PC-3 (cell line): ENCODE measurements at regions not wholly inside any gene's neighbourhood (a gene's known extent, or its start where the extent isn't known, plus 50 kb on each side); places are given as distances from the start of the nearest gene placed in this dataset.

ENCODE experiments used
- ATAC-seq: fragments of 200-7000 bp; cut with Tn5 transposase; 2 replicates; pipeline ENCODE4 v1.9.1; 2020; ENCODE audit warnings: mild to moderate bottlenecking, moderate library complexity
- BruUV-seq: library from RNA; stranded (reverse); fragments of 400-500 nt; replicated peaks from 2 replicates; lab custom pipeline; 2021; lab: Mats Ljungman, UMichigan
- CTCF ChIA-PET: fragments of 300-600 bp; sonication (Branson Sonifier 250); formaldehyde crosslinking; loops from one replicate; lab custom pipeline; 2022; ENCODE audit warnings: antibody characterized with exemption; lab: Charles Lee
- POLR2A ChIA-PET: fragments of 300-600 bp; sonication (Branson Sonifier 250); formaldehyde crosslinking; loops from one replicate; lab custom pipeline; 2022; ENCODE audit warnings: antibody characterized with exemption; ENCODE audit not compliant: unreplicated experiment; lab: Charles Lee
- DNase-seq: peaks from one replicate; pipeline ENCODE4 v3.0.0-alpha.2; 2015
- H2AFZ ChIP-seq: fragments of 300-600 bp; sonication (generic); 2 replicates; pipeline ENCODE4 v1.6.0; 2016; ENCODE audit warnings: antibody characterized with exemption, low read length
- H3F3A ChIP-seq: fragments of 300-600 bp; sonication (generic); one replicate; pipeline ENCODE4 v1.6.0; 2017; ENCODE audit warnings: antibody characterized with exemption, low read length, control low read depth, mild to moderate bottlenecking; ENCODE audit not compliant: unreplicated experiment
- H3K27ac ChIP-seq: fragments of 300-600 bp; sonication (generic); 2 replicates; pipeline ENCODE4 v1.5.1; 2016; ENCODE audit warnings: mild to moderate bottlenecking, low read length
- H3K27me3 ChIP-seq: fragments of 300-600 bp; sonication (generic); 2 replicates; pipeline ENCODE4 v1.6.1; 2016; ENCODE audit warnings: low read length, mixed read lengths
- H3K36me3 ChIP-seq: fragments of 300-600 bp; sonication (generic); 2 replicates; pipeline ENCODE4 v1.6.1; 2016; ENCODE audit warnings: low read depth, mixed run types, low read length, mixed read lengths
- H3K4me1 ChIP-seq: fragments of 300-600 bp; sonication (generic); 2 replicates; pipeline ENCODE4 v1.5.1; 2016; ENCODE audit warnings: low read length; ENCODE audit not compliant: insufficient read depth
- H3K4me2 ChIP-seq: fragments of 300-600 bp; sonication (generic); 2 replicates; pipeline ENCODE4 v1.6.0; 2016; ENCODE audit warnings: low read length
- H3K4me3 ChIP-seq: fragments of 300-600 bp; sonication (generic); 2 replicates; pipeline ENCODE4 v1.5.1; 2016; ENCODE audit warnings: mild to moderate bottlenecking, low read length, mixed read lengths
- H3K79me2 ChIP-seq: fragments of 300-600 bp; sonication (generic); 2 replicates; pipeline ENCODE4 v1.6.1; 2017; ENCODE audit warnings: low read length, mixed read lengths
- H3K9ac ChIP-seq: fragments of 300-600 bp; sonication (generic); 2 replicates; pipeline ENCODE4 v1.6.0; 2016; ENCODE audit warnings: mild to moderate bottlenecking, low read length
- H3K9me2 ChIP-seq: fragments of 300-600 bp; sonication (generic); replicated peaks from 2 replicates; pipeline ENCODE4 v1.6.1; 2016; ENCODE audit warnings: mixed run types, low read length, mixed read lengths
- H3K9me3 ChIP-seq: fragments of 300-600 bp; sonication (generic); 2 replicates; pipeline ENCODE4 v1.6.1; 2016; ENCODE audit warnings: low read length, mixed read lengths
- H4K20me1 ChIP-seq: fragments of 300-600 bp; sonication (generic); 2 replicates; pipeline ENCODE4 v1.6.1; 2016; ENCODE audit warnings: low read length, mixed read lengths
- EZH2 ChIP-seq: fragments of 300-600 bp; sonication (generic); IDR thresholded peaks from one replicate; pipeline ENCODE4 v1.6.1; 2017; ENCODE audit warnings: antibody characterized with exemption, mild to moderate bottlenecking, low read length; ENCODE audit not compliant: unreplicated experiment
- EZH2phosphoT487 ChIP-seq: fragments of 300-600 bp; sonication (generic); IDR thresholded peaks from 2 replicates; pipeline ENCODE4 v1.6.1; 2018; ENCODE audit warnings: mild to moderate bottlenecking, antibody characterized with exemption, low read length, borderline replicate concordance
- intact Hi-C: fragments of 100-400 bp; cut with micrococcal nuclease; formaldehyde crosslinking; loops from 2 replicates; pipeline ENCODE4 v1.9.0; 2023
- TF ChIP-seq, protein P1 (sequence below): fragments of 300-600 bp; sonication (generic); conservative IDR thresholded peaks from 2 replicates; pipeline ENCODE4 v1.5.1; 2017; ENCODE audit warnings: antibody characterized with exemption, low read depth, mild to moderate bottlenecking, low read length

DNA sequence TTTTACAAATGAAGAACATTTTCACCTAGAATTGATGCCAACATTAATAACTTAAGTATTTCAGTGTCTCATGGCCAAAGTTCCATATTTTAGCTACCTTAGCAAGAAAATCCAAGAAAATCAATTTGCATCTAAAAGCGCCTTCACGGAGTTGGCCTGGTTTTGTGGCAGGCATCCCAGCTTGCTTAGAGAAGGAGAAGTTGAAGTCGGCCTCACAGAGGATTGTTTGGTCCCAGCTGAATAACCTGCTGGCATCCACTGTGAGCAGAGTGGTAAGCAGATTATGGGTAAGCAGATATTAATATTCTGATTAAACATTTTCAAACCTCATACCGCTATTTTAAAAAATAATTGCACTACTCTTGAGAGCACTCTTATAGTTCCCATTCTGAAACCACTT lies 62.3 kb upstream of the STARD13 start:
- Histone ChIP-seq H3K9me2 (no peaks in the 10 kb centered on the region), H3K4me3 (peak overlapping the region; percentile 96; the same call in 1 of the 2 replicates), H3K79me2 (peaks cover 71% of the 10 kb centered on the region), H3K4me2 (peak overlapping the region; percentile 83), H3F3A (no peaks in the 10 kb centered on the region), H3K9me3 (no peaks in the 10 kb centered on the region), H3K27ac (peak overlapping the region; percentile 26), H2AFZ (no peak overlapping the region), H3K9ac (no peak overlapping the region), H3K4me1 (peaks cover 31% of the 10 kb centered on the region), H3K36me3 (no peaks in the 10 kb centered on the region), H4K20me1 (no peaks in the 10 kb centered on the region), H3K27me3 (no peaks in the 10 kb centered on the region)
- DNase-seq (no peak), ATAC-seq (no peak)
- TF ChIP-seq EZH2phosphoT487 (no peak), EZH2 (no peak)
- TF ChIP-seq, protein P1, sequence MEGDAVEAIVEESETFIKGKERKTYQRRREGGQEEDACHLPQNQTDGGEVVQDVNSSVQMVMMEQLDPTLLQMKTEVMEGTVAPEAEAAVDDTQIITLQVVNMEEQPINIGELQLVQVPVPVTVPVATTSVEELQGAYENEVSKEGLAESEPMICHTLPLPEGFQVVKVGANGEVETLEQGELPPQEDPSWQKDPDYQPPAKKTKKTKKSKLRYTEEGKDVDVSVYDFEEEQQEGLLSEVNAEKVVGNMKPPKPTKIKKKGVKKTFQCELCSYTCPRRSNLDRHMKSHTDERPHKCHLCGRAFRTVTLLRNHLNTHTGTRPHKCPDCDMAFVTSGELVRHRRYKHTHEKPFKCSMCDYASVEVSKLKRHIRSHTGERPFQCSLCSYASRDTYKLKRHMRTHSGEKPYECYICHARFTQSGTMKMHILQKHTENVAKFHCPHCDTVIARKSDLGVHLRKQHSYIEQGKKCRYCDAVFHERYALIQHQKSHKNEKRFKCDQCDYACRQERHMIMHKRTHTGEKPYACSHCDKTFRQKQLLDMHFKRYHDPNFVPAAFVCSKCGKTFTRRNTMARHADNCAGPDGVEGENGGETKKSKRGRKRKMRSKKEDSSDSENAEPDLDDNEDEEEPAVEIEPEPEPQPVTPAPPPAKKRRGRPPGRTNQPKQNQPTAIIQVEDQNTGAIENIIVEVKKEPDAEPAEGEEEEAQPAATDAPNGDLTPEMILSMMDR: no peak
- ChIA-PET POLR2A (no interaction called here), CTCF (interaction anchor here (0.5 to 1.7 kb wide), 2 partner anchors 62 to 762 kb away, joined by 3 to 7 read pairs; partner anchors contain the start of gene STARD13)
- BruUV-seq: no TSS peak
- intact Hi-C loops: loop anchor here (2.0 kb wide), 2 partner anchors 63 to 117 kb away; partner anchors contain the start of gene STARD13

DNA sequence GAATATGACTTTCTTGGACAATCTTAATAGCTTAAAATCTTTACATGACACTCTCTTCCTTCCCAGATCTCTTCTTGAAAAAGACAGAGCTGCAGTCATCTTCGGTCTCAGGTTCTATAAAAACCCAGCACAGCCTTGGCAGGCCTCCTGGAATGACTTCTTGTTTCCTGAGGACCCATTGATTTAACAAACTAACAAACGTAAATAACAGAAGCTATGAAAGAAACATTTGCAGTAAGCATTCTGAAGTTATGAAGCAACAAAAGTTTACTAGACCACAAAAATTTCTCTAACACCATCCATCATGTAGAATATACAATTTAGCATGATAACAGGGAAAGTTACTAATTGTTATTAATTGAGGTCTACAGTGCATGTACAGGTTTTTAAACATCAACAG lies 62.8 kb upstream of the STARD13 start:
- H3K4me3 ChIP-seq: peak overlapping the region; percentile 96; the same call in 1 of the 2 replicates
- H3K27ac ChIP-seq: peak overlapping the region; percentile 26
- intact Hi-C loops: loop anchor here (2.0 kb wide), 2 partner anchors 64 to 118 kb away; partner anchors contain the start of gene STARD13
- no peak for TF ChIP-seq EZH2
- TF ChIP-seq, protein P1: no peak
- TF ChIP-seq EZH2phosphoT487: no peak
- no peak overlapping the region for H3K9ac ChIP-seq
- no peaks in the 10 kb centered on the region for H3F3A ChIP-seq
- H3K4me1 ChIP-seq: peaks cover 31% of the 10 kb centered on the region
- ChIA-PET POLR2A (no interaction called here), CTCF (interaction anchor here (0.5 to 1.7 kb wide), 2 partner anchors 63 to 763 kb away, joined by 3 to 7 read pairs; partner anchors contain the start of gene STARD13)
- DNase-seq (peak; percentile 62), ATAC-seq (peak; percentile 36)
- no peaks in the 10 kb centered on the region for H3K9me2 ChIP-seq
- H2AFZ ChIP-seq: no peak overlapping the region
- H4K20me1 ChIP-seq: no peaks in the 10 kb centered on the region
- no peaks in the 10 kb centered on the region for H3K9me3 ChIP-seq
- no peaks in the 10 kb centered on the region for H3K36me3 ChIP-seq
- H3K4me2 ChIP-seq: peak overlapping the region; percentile 83
- no TSS peak for BruUV-seq
- H3K79me2 ChIP-seq: peaks cover 67% of the 10 kb centered on the region
- H3K27me3 ChIP-seq: no peaks in the 10 kb centered on the region
